HEK293T (cell line): ENCODE measurements at regions not wholly inside any gene's neighbourhood (a gene's known extent, or its start where the extent isn't known, plus 50 kb on each side); places are given as distances from the start of the nearest gene placed in this dataset.

Experiments
- ARNT ChIP-seq: fragments of 450-650 bp; IDR thresholded peaks from 2 replicates; pipeline ENCODE4 v1.6.1; 2017; ENCODE audit warnings: mild to moderate bottlenecking
- BHLHE40 ChIP-seq: fragments of 450-650 bp; IDR thresholded peaks from 2 replicates; pipeline ENCODE4 v1.6.1; 2016; ENCODE audit warnings: mild to moderate bottlenecking, moderate library complexity, borderline replicate concordance
- CTBP1 ChIP-seq: fragments of 450-650 bp; IDR thresholded peaks from 2 replicates; pipeline ENCODE4 v1.6.1; 2016; ENCODE audit warnings: borderline replicate concordance
- ELF4 ChIP-seq: fragments of 450-650 bp; IDR thresholded peaks from 2 replicates; pipeline ENCODE4 v1.6.1; 2017; ENCODE audit warnings: antibody characterized with exemption
- FOXK2 ChIP-seq: fragments of 450-650 bp; IDR thresholded peaks from 2 replicates; pipeline ENCODE4 v1.6.1; 2016; ENCODE audit warnings: mild to moderate bottlenecking
- HDGF ChIP-seq: fragments of 450-650 bp; IDR thresholded peaks from 2 replicates; pipeline ENCODE4 v1.6.1; 2017; ENCODE audit warnings: antibody characterized with exemption, borderline replicate concordance
- L3MBTL2 ChIP-seq: fragments of 450-650 bp; conservative IDR thresholded peaks from 2 replicates; pipeline ENCODE4 v1.6.1; 2016; ENCODE audit warnings: mild to moderate bottlenecking
- NFRKB ChIP-seq: fragments of 450-650 bp; IDR thresholded peaks from 2 replicates; pipeline ENCODE4 v1.6.1; 2016; ENCODE audit warnings: mild to moderate bottlenecking, moderate library complexity
- SP1 ChIP-seq: fragments of 450-650 bp; IDR thresholded peaks from 2 replicates; pipeline ENCODE4 v1.6.1; 2017
- SUZ12 ChIP-seq: fragments of 450-650 bp; IDR thresholded peaks from 2 replicates; pipeline ENCODE4 v1.6.1; 2016; ENCODE audit warnings: mild to moderate bottlenecking
- TARDBP ChIP-seq: fragments of 450-650 bp; IDR thresholded peaks from 2 replicates; pipeline ENCODE4 v1.6.1; 2016

DNA sequence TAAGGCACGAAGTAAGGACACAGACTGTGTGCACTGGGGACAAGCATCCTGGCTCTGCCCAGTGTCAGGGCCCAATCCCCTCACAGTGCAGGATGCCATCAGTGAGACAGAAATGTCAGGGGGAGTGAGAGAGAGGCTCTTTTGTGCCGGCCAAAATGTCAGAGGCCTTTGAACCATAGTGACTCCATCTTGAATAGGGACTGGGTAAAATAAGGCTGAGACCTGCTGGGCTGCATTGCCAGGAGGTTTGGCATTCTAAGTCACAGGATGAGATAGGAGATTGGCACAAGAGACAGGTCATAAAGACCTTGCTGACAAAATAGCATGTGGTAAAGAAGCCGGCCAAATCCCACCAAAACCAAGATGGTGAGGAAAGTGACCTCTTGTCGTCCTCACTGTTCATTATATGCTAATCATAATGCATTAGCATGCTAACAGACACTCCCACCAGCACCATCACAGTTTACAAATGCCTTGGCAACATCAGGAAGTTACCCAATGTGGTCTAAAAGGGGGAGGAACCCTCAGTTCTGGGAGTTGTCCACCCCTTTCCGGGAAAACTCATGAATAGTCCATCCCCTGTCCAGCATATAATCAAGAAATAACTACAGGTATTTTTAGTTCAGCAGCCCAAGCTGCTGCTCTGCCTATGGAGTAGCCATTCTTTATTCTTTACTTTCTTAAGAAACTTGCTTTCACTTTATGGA, 337.4 kb downstream of the LPIN1 start:
- TF ChIP-seq ARNT (no peak), SP1 (no peak), ELF4 (no peak), HDGF (no peak), TARDBP (no peak), BHLHE40 (no peak), CTBP1 (no peak), L3MBTL2 (no peak), FOXK2 (no peak), SUZ12 (no peak), NFRKB (no peak)
